ENCODE measurements at regions not wholly inside any gene's neighbourhood (a gene's known extent, or its start where the extent isn't known, plus 50 kb on each side); places are given as distances from the start of the nearest gene placed in this dataset.

- TF ChIP-seq CREB1 (IDR thresholded peaks at IDR 0.05) (no peak), CREB1 (CRISPR knock-in tag; IDR thresholded peaks at IDR 0.05) (no peak), ZNF384 (IDR thresholded peaks at IDR 0.05; ENCODE audit: low read depth, low read length) (no peak), TAF1 (IDR thresholded peaks at IDR 0.05; ENCODE audit: control insufficient read depth, extremely low read depth, insufficient read depth, low read length, severe bottlenecking) (no peak), JUNB (CRISPR knock-in tag; conservative IDR thresholded peaks at IDR 0.05) (no peak), MTF1 (CRISPR knock-in tag; IDR thresholded peaks at IDR 0.05; ENCODE audit: borderline replicate concordance) (no peak), TBP (optimal IDR thresholded peaks at IDR 0.05; ENCODE audit: low read depth, low read length) (no peak), CTCF (IDR thresholded peaks at IDR 0.05 in 2 of 3, conservative IDR thresholded peaks at IDR 0.05 in 1 of 3; ENCODE audit: insufficient read depth in 2 of 3, low read depth in 1 of 3, low read length in 3 of 3) (no peak), EGR1 (conservative IDR thresholded peaks at IDR 0.05) (no peak), ZC3H4 (CRISPR knock-in tag; IDR thresholded peaks at IDR 0.05; ENCODE audit: borderline replicate concordance) (no peak), ZBTB26 (CRISPR knock-in tag; IDR thresholded peaks at IDR 0.05) (no peak), NCOA2 (IDR thresholded peaks at IDR 0.05; ENCODE audit: partially characterized antibody in 2 of 2) (no peak), LEF1 (IDR thresholded peaks at IDR 0.05) (no peak)
Observed at GRCh38 chr17:77841742-77842527, 116.6 kb upstream of the TNRC6C start.
